Right atrium auricular region (tissue), 2 donors: ENCODE measurements at regions not wholly inside any gene's neighbourhood (a gene's known extent, or its start where the extent isn't known, plus 50 kb on each side); places are given as distances from the start of the nearest gene placed in this dataset.

ENCODE experiments used
- DNase-seq: peaks from one replicate; pipeline ENCODE4 v3.0.0-alpha.2; 2019; ENCODE audit warnings: low spot score
- H3K27ac ChIP-seq, 2 donors: fragments of 200-600 bp; sonication (generic); 1 replicate in 1 of 2; 2 replicates in 1 of 2; pipeline ENCODE4 v1.5.1; 2016 to 2019
- H3K27me3 ChIP-seq, 2 donors: fragments of 200-600 bp; sonication (generic); one replicate each; pipeline versions ENCODE4 v1.5.1 to v1.6.0; 2017 to 2019
- H3K36me3 ChIP-seq: fragments of 200-600 bp; sonication (generic); one replicate; pipeline ENCODE4 v1.5.1; 2016
- H3K4me1 ChIP-seq, 2 donors: fragments of 200-600 bp; sonication (generic); one replicate each; pipeline versions ENCODE4 v1.5.1 to v1.6.0; 2017 to 2019
- H3K4me3 ChIP-seq, 2 donors: fragments of 200-600 bp; sonication (generic); 1 replicate in 1 of 2; 2 replicates in 1 of 2; pipeline ENCODE4 v1.5.1; 2017 to 2019; ENCODE audit warnings: mild to moderate bottlenecking in 1 of 2, moderate library complexity in 1 of 2
- H3K9me3 ChIP-seq, 2 donors: fragments of 200-600 bp; sonication (generic); one replicate each; pipeline ENCODE4 v1.5.1; 2019
- CTCF ChIP-seq, 2 donors: fragments of 200-600 bp; sonication (generic); IDR thresholded peaks; one replicate each; pipeline ENCODE4 v1.5.1; 2019; ENCODE audit warnings: antibody characterized with exemption in 2 of 2

GRCh38 chr11:23263466-23263865, 403.2 kb upstream of the CCDC179 start:
- H3K27ac ChIP-seq: no peak overlapping the region
- no peak for DNase-seq
- H3K36me3 ChIP-seq: no peaks in the 10 kb centered on the region
- TF ChIP-seq CTCF (IDR thresholded peaks at IDR 0.05): no peak
- H3K27me3 ChIP-seq: no peaks in the 10 kb centered on the region
- no peaks in the 10 kb centered on the region for H3K9me3 ChIP-seq
- no peak overlapping the region for H3K4me3 ChIP-seq
- no peaks in the 10 kb centered on the region for H3K4me1 ChIP-seq

DNA sequence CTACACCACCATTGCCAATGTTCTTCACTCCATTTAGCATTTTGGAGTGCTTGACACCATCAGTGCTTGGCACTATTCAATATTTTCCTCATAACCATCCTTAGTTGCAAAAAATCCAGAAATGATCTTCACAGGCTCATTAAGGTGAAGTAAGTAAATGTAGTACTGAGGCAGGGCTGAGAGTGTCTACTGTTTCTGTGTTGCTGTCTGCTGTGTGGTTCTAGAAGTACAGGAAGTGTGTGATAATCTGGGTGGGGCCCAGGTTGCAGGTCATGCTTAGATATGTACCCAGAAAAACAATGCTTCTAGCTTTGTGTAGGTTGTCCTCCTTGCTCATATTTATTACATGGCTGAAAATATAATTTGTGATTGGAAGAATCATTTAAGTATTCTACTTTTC, 411.8 kb upstream of the CCDC179 start:
- no peak for DNase-seq
- no peaks in the 10 kb centered on the region for H3K9me3 ChIP-seq
- no peaks in the 10 kb centered on the region for H3K36me3 ChIP-seq
- H3K4me1 ChIP-seq: no peaks in the 10 kb centered on the region
- no peak overlapping the region for H3K27ac ChIP-seq
- H3K4me3 ChIP-seq: no peak overlapping the region
- TF ChIP-seq CTCF (IDR thresholded peaks at IDR 0.05): no peak
- H3K27me3 ChIP-seq: no peaks in the 10 kb centered on the region

- H3K36me3 ChIP-seq: no peaks in the 10 kb centered on the region
- DNase-seq: no peak
- H3K9me3 ChIP-seq: no peaks in the 10 kb centered on the region
- no peak overlapping the region for H3K27ac ChIP-seq
- H3K4me3 ChIP-seq: no peak overlapping the region
- no peaks in the 10 kb centered on the region for H3K27me3 ChIP-seq
- TF ChIP-seq CTCF (IDR thresholded peaks at IDR 0.05): no peak
- H3K4me1 ChIP-seq: no peaks in the 10 kb centered on the region
Observed at GRCh38 chr11:23278121-23278520, 417.8 kb upstream of the CCDC179 start.

- H3K9me3 ChIP-seq: no peaks in the 10 kb centered on the region
- H3K27me3 ChIP-seq: no peaks in the 10 kb centered on the region
- no peak for DNase-seq
- no peaks in the 10 kb centered on the region for H3K36me3 ChIP-seq
- H3K27ac ChIP-seq: no peak overlapping the region
- H3K4me3 ChIP-seq: no peak overlapping the region
- H3K4me1 ChIP-seq: no peaks in the 10 kb centered on the region
- no peak for TF ChIP-seq CTCF (IDR thresholded peaks at IDR 0.05)
Observed at GRCh38 chr11:23280088-23280487, 419.8 kb upstream of the CCDC179 start.

- TF ChIP-seq CTCF (IDR thresholded peaks at IDR 0.05): no peak
- DNase-seq: no peak
- no peaks in the 10 kb centered on the region for H3K27me3 ChIP-seq
- no peak overlapping the region for H3K27ac ChIP-seq
- no peak overlapping the region for H3K4me3 ChIP-seq
- no peaks in the 10 kb centered on the region for H3K4me1 ChIP-seq
- no peaks in the 10 kb centered on the region for H3K9me3 ChIP-seq
- H3K36me3 ChIP-seq: no peaks in the 10 kb centered on the region
Observed at GRCh38 chr11:23283666-23284065, 423.4 kb upstream of the CCDC179 start.

DNA sequence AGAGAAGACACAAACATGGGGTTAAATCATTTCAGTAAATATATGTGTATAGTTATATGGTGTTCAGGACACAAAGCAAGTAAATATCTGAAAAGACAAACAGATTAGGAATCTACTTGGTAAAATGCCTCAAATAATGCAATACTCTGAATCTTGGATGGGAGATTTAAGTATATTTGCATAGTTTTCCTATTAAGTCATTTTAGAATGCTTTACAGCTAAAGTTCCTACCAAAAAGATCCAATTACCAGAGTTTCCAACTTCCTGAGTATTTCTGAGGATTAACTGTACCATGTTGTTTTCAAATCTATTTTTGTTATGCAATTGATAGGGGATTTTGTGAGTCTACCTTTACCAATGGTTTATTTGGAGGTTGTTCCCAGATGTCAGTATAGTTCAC, 424.4 kb upstream of the CCDC179 start:
- Histone ChIP-seq H3K36me3 (no peaks in the 10 kb centered on the region), H3K27ac (no peak overlapping the region), H3K27me3 (no peaks in the 10 kb centered on the region), H3K4me1 (no peaks in the 10 kb centered on the region), H3K4me3 (no peak overlapping the region), H3K9me3 (no peaks in the 10 kb centered on the region)
- TF ChIP-seq CTCF (IDR thresholded peaks at IDR 0.05): no peak
- DNase-seq: no peak
